K562 (cell line): ENCODE measurements at regions not wholly inside any gene's neighbourhood (a gene's known extent, or its start where the extent isn't known, plus 50 kb on each side); places are given as distances from the start of the nearest gene placed in this dataset.

Experiments used
- ATAC-seq: fragments of 200-7000 bp; cut with Tn5 transposase; 3 replicates; pipeline ENCODE4 v1.9.1; 2020; ENCODE audit warnings: moderate library complexity
- BruUV-seq: library from RNA; stranded (reverse); fragments of 400-500 nt; replicated peaks from 2 replicates; lab custom pipeline; 2021; lab: Mats Ljungman, UMichigan
- CTCF ChIA-PET: fragments of 300-600 bp; formaldehyde crosslinking; extraction: SDS; loops from one replicate; lab custom pipeline; 2021; ENCODE audit warnings: low intra/inter-chr PET ratio; lab: Yijun Ruan, JAX
- POLR2A ChIA-PET: fragments of 300-600, 350-650 bp; sonication (Branson Sonifier 250); formaldehyde crosslinking; extraction: SDS; loops from one replicate; lab custom pipeline; 2021; ENCODE audit warnings: antibody characterized with exemption, inconsistent platforms; lab: Yijun Ruan, JAX
- DNase-seq, 4 experiments: peaks; one replicate each; pipeline versions ENCODE4 v3.0.0 to v3.0.0-alpha.2; 2011 to 2018; ENCODE audit warnings: low spot score in 3 of 4, mixed read lengths in 3 of 4; ENCODE audit errors: extremely low read depth in 1 of 4
- FAIRE-seq: peaks from 2 replicates; lab custom pipeline; 2011; peaks lifted over from hg19 to GRCh38; lab: Jason Lieb, UNC
- H2AFZ ChIP-seq: 2 replicates; pipeline ENCODE4 v1.6.0; 2011; ENCODE audit warnings: low read depth, low read length, control low read depth, inconsistent platforms
- H3K27ac ChIP-seq: fragments of 200-600 bp; 3 replicates; pipeline ENCODE4 v1.8.0; 2011; ENCODE audit warnings: low read depth, mild to moderate bottlenecking, control low read depth, inconsistent platforms, low read length, moderate library complexity, mixed read lengths; ENCODE audit errors: extremely low read depth
- H3K27me3 ChIP-seq, 2 experiments: fragments of 300-600 bp in 1 of 2; 2 replicates in 1 of 2; 3 replicates in 1 of 2; pipeline versions ENCODE4 v1.6.0 to v1.8.0; 2011; ENCODE audit warnings: inconsistent platforms in 2 of 2, low read length in 2 of 2, mild to moderate bottlenecking in 1 of 2, mixed read lengths in 1 of 2, moderate library complexity in 1 of 2; ENCODE audit not compliant: control insufficient read depth in 2 of 2, insufficient read depth in 2 of 2
- H3K36me3 ChIP-seq: fragments of 300-600 bp; 3 replicates; pipeline ENCODE4 v1.8.0; 2011; ENCODE audit warnings: mild to moderate bottlenecking, low read length, inconsistent platforms; ENCODE audit not compliant: control insufficient read depth, insufficient read depth
- H3K4me1 ChIP-seq, 2 experiments: fragments of 200-600 bp in 1 of 2; replicated peaks in 1 of 2; 2 replicates in 1 of 2; 3 replicates in 1 of 2; pipeline versions ENCODE4 v1.5.1 to v1.8.0; 2011; ENCODE audit warnings: inconsistent platforms in 2 of 2, low read length in 2 of 2, mild to moderate bottlenecking in 1 of 2, mixed read lengths in 1 of 2, moderate library complexity in 1 of 2; ENCODE audit not compliant: control insufficient read depth in 2 of 2, insufficient read depth in 2 of 2
- H3K4me2 ChIP-seq: 2 replicates; pipeline ENCODE4 v1.6.1; 2011; ENCODE audit warnings: low read length, control low read depth, inconsistent platforms, mixed read lengths; ENCODE audit not compliant: insufficient read depth
- H3K4me3 ChIP-seq: fragments of 200-600 bp; sonication (generic), shearing (Covaris generic); 2 replicates; pipeline ENCODE4 v1.5.1; 2016; ENCODE audit warnings: control low read depth, inconsistent platforms
- H3K79me2 ChIP-seq: fragments of 200-600 bp; 3 replicates; pipeline ENCODE4 v1.8.0; 2011; ENCODE audit warnings: low read length, inconsistent platforms; ENCODE audit not compliant: control insufficient read depth, insufficient read depth
- H3K9ac ChIP-seq, 2 experiments: 2 replicates each; pipeline versions ENCODE4 v1.6.0 to v1.6.1; 2011; ENCODE audit warnings: low read depth in 2 of 2, low read length in 2 of 2, control low read depth in 1 of 2, inconsistent platforms in 1 of 2, mild to moderate bottlenecking in 1 of 2, mixed read lengths in 1 of 2; ENCODE audit not compliant: insufficient read depth in 1 of 2
- H3K9me1 ChIP-seq: one replicate; pipeline ENCODE4 v1.6.0; 2011; ENCODE audit warnings: inconsistent platforms, mild to moderate bottlenecking, low read length, moderate library complexity; ENCODE audit not compliant: control insufficient read depth, insufficient read depth
- H3K9me3 ChIP-seq: replicated peaks from 2 replicates; pipeline ENCODE4 v1.5.1; 2011; ENCODE audit warnings: low read depth, low read length, inconsistent platforms; ENCODE audit not compliant: control insufficient read depth, insufficient read depth
- H4K20me1 ChIP-seq: replicated peaks from 2 replicates; pipeline ENCODE4 v1.6.1; 2011; ENCODE audit warnings: low read length, inconsistent platforms, mixed read lengths; ENCODE audit not compliant: control insufficient read depth, insufficient read depth
- FOS ChIP-seq: IDR thresholded peaks from 3 replicates; pipeline ENCODE4 v1.6.1; 2011; ENCODE audit not compliant: insufficient read length; ENCODE audit errors: extremely low read depth
- FUS ChIP-seq: fragments of 200-400 bp; formaldehyde crosslinking; optimal IDR thresholded peaks from 2 replicates; pipeline ENCODE3; 2017; ENCODE audit warnings: low read depth, low read length
- KAT8 ChIP-seq: fragments of 450-650 bp; IDR thresholded peaks from 2 replicates; pipeline ENCODE4 v1.6.1; 2016; ENCODE audit warnings: low read depth, mild to moderate bottlenecking
- NFRKB ChIP-seq: fragments of 450-650 bp; IDR thresholded peaks from 2 replicates; pipeline ENCODE4 v1.6.1; 2016; ENCODE audit warnings: low read depth
- POLR2AphosphoS2 ChIP-seq: IDR thresholded peaks from 2 replicates; pipeline ENCODE4 v1.6.1; 2012; ENCODE audit warnings: low read length, improper control_type of control experiment
- RBM15 ChIP-seq: fragments of 200-400 bp; formaldehyde crosslinking; IDR thresholded peaks from 2 replicates; pipeline ENCODE4 v1.6.1; 2018; ENCODE audit warnings: mild to moderate bottlenecking, low read length, moderate library complexity; ENCODE audit not compliant: insufficient read depth
- ZBTB1 ChIP-seq: sonication (generic); formaldehyde crosslinking; IDR thresholded peaks from 2 replicates; pipeline ENCODE4 v1.8.1; 2023; ENCODE audit warnings: missing genetic modification reagents, low read depth, mild to moderate bottlenecking, borderline replicate concordance
- in situ Hi-C: fragments of 300-500 bp; cut with MboI; formaldehyde crosslinking; loops from 4 replicates; pipeline ENCODE4 v1.15.0; 2018; ENCODE audit warnings: inconsistent platforms, mixed read lengths
- intact Hi-C: fragments of 100-400 bp; cut with micrococcal nuclease; formaldehyde crosslinking; loops from 2 replicates; pipeline ENCODE4 v1.14.2; 2022
- TF ChIP-seq, protein P1 (sequence below): fragments of 250-450 bp; sonication (Bioruptor Pico); IDR thresholded peaks from 2 replicates; pipeline ENCODE4 v1.5.0; 2020; ENCODE audit warnings: mild to moderate bottlenecking, borderline replicate concordance
- TF ChIP-seq, protein P2 (sequence below): fragments of 250-450 bp; sonication (Bioruptor Pico); IDR thresholded peaks from 2 replicates; pipeline ENCODE4 v1.5.0; 2020; ENCODE audit warnings: mild to moderate bottlenecking
- TF ChIP-seq, protein P3 (sequence below), 2 experiments: fragments of 450-650 bp; formaldehyde crosslinking in 1 of 2; IDR thresholded peaks; 2 replicates each; pipeline versions ENCODE4 v1.4.0 to v1.6.1; 2014 to 2020; ENCODE audit warnings: mild to moderate bottlenecking in 2 of 2, borderline replicate concordance in 1 of 2, low read depth in 1 of 2
- TF ChIP-seq, protein P4 (sequence below): sonication (generic); formaldehyde crosslinking; IDR thresholded peaks from 2 replicates; pipeline ENCODE4 v1.8.0; 2022; ENCODE audit warnings: missing genetic modification reagents, mild to moderate bottlenecking, borderline replicate concordance

DNA sequence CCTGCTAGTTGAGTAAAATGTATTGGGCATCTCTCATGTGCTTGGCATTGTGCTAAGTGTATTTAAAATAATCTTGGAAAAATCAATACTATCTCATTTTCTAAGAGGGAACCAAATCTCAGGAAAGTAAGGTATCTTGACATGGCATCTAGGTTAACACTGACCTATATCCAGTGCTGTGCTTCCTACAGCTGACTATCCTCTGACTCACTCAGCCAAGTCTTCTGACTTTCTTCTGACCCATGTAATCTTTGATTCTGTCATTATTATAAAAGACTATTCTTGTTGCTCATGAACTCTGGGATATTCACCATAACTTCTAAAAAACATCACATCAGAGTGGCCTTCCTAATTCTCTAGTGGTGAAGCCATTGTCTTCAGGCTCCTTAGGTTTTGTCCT is 304.1 kb upstream of the TENM4 start:
- FAIRE-seq, result no peak
- ATAC-seq, result no peak
- in situ Hi-C loops (no loop called here), intact Hi-C loops (no loop called here)
- H3K9me3 ChIP-seq, result no peaks in the 10 kb centered on the region
- POLR2A ChIA-PET, result no interaction called here
- no peaks in the 10 kb centered on the region for H3K36me3 ChIP-seq
- no peaks in the 10 kb centered on the region for H3K9me1 ChIP-seq
- no peak overlapping the region for H2AFZ ChIP-seq
- no peaks in the 10 kb centered on the region for H4K20me1 ChIP-seq
- H3K4me1 ChIP-seq, result no peaks in the 10 kb centered on the region
- CTCF ChIA-PET, result no interaction called here
- H3K9ac ChIP-seq, result no peak overlapping the region
- no peak overlapping the region for H3K4me2 ChIP-seq
- H3K27ac ChIP-seq, result no peak overlapping the region
- no peak for DNase-seq
- H3K4me3 ChIP-seq, result no peak overlapping the region
- BruUV-seq, result no TSS peak
- H3K79me2 ChIP-seq, result no peaks in the 10 kb centered on the region
- no peaks in the 10 kb centered on the region for H3K27me3 ChIP-seq
- TF ChIP-seq RBM15, result no peak
- TF ChIP-seq FUS, result no peak
- TF ChIP-seq NFRKB, result no peak
- no peak for TF ChIP-seq POLR2AphosphoS2
- TF ChIP-seq, protein P1, sequence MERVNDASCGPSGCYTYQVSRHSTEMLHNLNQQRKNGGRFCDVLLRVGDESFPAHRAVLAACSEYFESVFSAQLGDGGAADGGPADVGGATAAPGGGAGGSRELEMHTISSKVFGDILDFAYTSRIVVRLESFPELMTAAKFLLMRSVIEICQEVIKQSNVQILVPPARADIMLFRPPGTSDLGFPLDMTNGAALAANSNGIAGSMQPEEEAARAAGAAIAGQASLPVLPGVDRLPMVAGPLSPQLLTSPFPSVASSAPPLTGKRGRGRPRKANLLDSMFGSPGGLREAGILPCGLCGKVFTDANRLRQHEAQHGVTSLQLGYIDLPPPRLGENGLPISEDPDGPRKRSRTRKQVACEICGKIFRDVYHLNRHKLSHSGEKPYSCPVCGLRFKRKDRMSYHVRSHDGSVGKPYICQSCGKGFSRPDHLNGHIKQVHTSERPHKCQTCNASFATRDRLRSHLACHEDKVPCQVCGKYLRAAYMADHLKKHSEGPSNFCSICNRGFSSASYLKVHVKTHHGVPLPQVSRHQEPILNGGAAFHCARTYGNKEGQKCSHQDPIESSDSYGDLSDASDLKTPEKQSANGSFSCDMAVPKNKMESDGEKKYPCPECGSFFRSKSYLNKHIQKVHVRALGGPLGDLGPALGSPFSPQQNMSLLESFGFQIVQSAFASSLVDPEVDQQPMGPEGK (CRISPR knock-in tag), result no peak
- TF ChIP-seq, protein P2, sequence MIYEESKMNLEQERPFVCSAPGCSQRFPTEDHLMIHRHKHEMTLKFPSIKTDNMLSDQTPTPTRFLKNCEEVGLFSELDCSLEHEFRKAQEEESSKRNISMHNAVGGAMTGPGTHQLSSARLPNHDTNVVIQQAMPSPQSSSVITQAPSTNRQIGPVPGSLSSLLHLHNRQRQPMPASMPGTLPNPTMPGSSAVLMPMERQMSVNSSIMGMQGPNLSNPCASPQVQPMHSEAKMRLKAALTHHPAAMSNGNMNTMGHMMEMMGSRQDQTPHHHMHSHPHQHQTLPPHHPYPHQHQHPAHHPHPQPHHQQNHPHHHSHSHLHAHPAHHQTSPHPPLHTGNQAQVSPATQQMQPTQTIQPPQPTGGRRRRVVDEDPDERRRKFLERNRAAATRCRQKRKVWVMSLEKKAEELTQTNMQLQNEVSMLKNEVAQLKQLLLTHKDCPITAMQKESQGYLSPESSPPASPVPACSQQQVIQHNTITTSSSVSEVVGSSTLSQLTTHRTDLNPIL (CRISPR knock-in tag), result no peak
- TF ChIP-seq FOS, result no peak
- no peak for TF ChIP-seq KAT8
- no peak for TF ChIP-seq ZBTB1 (CRISPR knock-in tag)
- TF ChIP-seq, protein P3, sequence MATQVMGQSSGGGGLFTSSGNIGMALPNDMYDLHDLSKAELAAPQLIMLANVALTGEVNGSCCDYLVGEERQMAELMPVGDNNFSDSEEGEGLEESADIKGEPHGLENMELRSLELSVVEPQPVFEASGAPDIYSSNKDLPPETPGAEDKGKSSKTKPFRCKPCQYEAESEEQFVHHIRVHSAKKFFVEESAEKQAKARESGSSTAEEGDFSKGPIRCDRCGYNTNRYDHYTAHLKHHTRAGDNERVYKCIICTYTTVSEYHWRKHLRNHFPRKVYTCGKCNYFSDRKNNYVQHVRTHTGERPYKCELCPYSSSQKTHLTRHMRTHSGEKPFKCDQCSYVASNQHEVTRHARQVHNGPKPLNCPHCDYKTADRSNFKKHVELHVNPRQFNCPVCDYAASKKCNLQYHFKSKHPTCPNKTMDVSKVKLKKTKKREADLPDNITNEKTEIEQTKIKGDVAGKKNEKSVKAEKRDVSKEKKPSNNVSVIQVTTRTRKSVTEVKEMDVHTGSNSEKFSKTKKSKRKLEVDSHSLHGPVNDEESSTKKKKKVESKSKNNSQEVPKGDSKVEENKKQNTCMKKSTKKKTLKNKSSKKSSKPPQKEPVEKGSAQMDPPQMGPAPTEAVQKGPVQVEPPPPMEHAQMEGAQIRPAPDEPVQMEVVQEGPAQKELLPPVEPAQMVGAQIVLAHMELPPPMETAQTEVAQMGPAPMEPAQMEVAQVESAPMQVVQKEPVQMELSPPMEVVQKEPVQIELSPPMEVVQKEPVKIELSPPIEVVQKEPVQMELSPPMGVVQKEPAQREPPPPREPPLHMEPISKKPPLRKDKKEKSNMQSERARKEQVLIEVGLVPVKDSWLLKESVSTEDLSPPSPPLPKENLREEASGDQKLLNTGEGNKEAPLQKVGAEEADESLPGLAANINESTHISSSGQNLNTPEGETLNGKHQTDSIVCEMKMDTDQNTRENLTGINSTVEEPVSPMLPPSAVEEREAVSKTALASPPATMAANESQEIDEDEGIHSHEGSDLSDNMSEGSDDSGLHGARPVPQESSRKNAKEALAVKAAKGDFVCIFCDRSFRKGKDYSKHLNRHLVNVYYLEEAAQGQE (IDR thresholded peaks at IDR 0.05; ENCODE audit: borderline replicate concordance), result no peak
- TF ChIP-seq, protein P3 (CRISPR knock-in tag; IDR thresholded peaks at IDR 0.05; ENCODE audit: low read depth), result no peak
- TF ChIP-seq, protein P4, sequence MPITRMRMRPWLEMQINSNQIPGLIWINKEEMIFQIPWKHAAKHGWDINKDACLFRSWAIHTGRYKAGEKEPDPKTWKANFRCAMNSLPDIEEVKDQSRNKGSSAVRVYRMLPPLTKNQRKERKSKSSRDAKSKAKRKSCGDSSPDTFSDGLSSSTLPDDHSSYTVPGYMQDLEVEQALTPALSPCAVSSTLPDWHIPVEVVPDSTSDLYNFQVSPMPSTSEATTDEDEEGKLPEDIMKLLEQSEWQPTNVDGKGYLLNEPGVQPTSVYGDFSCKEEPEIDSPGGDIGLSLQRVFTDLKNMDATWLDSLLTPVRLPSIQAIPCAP (CRISPR knock-in tag), result no peak
